ENCODE measurements at regions not wholly inside any gene's neighbourhood (a gene's known extent, or its start where the extent isn't known, plus 50 kb on each side); places are given as distances from the start of the nearest gene placed in this dataset.

- DNase-seq (ENCODE audit: low spot score), result no peak
- no peak for TF ChIP-seq CTCF (IDR thresholded peaks at IDR 0.05)
- H3K27me3 ChIP-seq (replicated peaks; ENCODE audit: insufficient read depth), result no peaks in the 10 kb centered on the region
- H3K4me1 ChIP-seq (ENCODE audit: control insufficient read depth in 1 of 2, low read depth in 2 of 2), result no peaks in the 10 kb centered on the region
- no peak for ATAC-seq (ENCODE audit: insufficient number of reproducible peaks, low FRiP score, low read depth)
- no peaks in the 10 kb centered on the region for H3K9me3 ChIP-seq
- no peak overlapping the region for H3K4me3 ChIP-seq
- H3K36me3 ChIP-seq, result no peaks in the 10 kb centered on the region
- no peak overlapping the region for H3K27ac ChIP-seq
These were observed 1056.3 kb upstream of the EEF2KMT start for GRCh38 chr16:6153901-6154300.

- no peak for DNase-seq (ENCODE audit: low spot score)
- Histone ChIP-seq H3K36me3 (no peaks in the 10 kb centered on the region), H3K27me3 (replicated peaks; ENCODE audit: insufficient read depth) (no peaks in the 10 kb centered on the region), H3K4me1 (ENCODE audit: control insufficient read depth in 1 of 2, low read depth in 2 of 2) (no peaks in the 10 kb centered on the region), H3K9me3 (no peaks in the 10 kb centered on the region), H3K4me3 (no peak overlapping the region), H3K27ac (no peak overlapping the region)
- no peak for ATAC-seq (ENCODE audit: insufficient number of reproducible peaks, low FRiP score, low read depth)
- no peak for TF ChIP-seq CTCF (IDR thresholded peaks at IDR 0.05)
These were observed 1051.4 kb upstream of the EEF2KMT start for GRCh38 chr16:6149031-6149430.

GRCh38 chr16:6148361-6148760, 1050.8 kb upstream of the EEF2KMT start:
- no peak for ATAC-seq (ENCODE audit: insufficient number of reproducible peaks, low FRiP score, low read depth)

GRCh38 chr16:6146874-6147425, 1049.4 kb upstream of the EEF2KMT start:
- H3K27me3 ChIP-seq (replicated peaks; ENCODE audit: insufficient read depth), result no peaks in the 10 kb centered on the region
- H3K4me1 ChIP-seq (ENCODE audit: control insufficient read depth in 1 of 2, low read depth in 2 of 2), result no peaks in the 10 kb centered on the region
- ATAC-seq (ENCODE audit: insufficient number of reproducible peaks, low FRiP score, low read depth) (no peak), DNase-seq (ENCODE audit: low spot score) (no peak)
- H3K27ac ChIP-seq, result no peak overlapping the region
- H3K36me3 ChIP-seq, result no peaks in the 10 kb centered on the region
- TF ChIP-seq CTCF (IDR thresholded peaks at IDR 0.05), result no peak
- H3K4me3 ChIP-seq, result no peak overlapping the region
- H3K9me3 ChIP-seq, result no peaks in the 10 kb centered on the region

More at GRCh38 chr16:6148361-6148760, 1050.8 kb upstream of the EEF2KMT start:
- H3K27me3 ChIP-seq (replicated peaks; ENCODE audit: insufficient read depth), result no peaks in the 10 kb centered on the region
- no peak overlapping the region for H3K27ac ChIP-seq
- H3K36me3 ChIP-seq, result no peaks in the 10 kb centered on the region
- DNase-seq (ENCODE audit: low spot score), result no peak
- no peak for TF ChIP-seq CTCF (IDR thresholded peaks at IDR 0.05)
- H3K9me3 ChIP-seq, result no peaks in the 10 kb centered on the region
- no peak overlapping the region for H3K4me3 ChIP-seq
- no peaks in the 10 kb centered on the region for H3K4me1 ChIP-seq (ENCODE audit: control insufficient read depth in 1 of 2, low read depth in 2 of 2)

GRCh38 chr16:6146356-6146755, 1048.8 kb upstream of the EEF2KMT start:
- no peaks in the 10 kb centered on the region for H3K27me3 ChIP-seq (replicated peaks; ENCODE audit: insufficient read depth)
- no peaks in the 10 kb centered on the region for H3K9me3 ChIP-seq
- H3K4me1 ChIP-seq (ENCODE audit: control insufficient read depth in 1 of 2, low read depth in 2 of 2), result no peaks in the 10 kb centered on the region
- TF ChIP-seq CTCF (IDR thresholded peaks at IDR 0.05), result no peak
- H3K36me3 ChIP-seq, result no peaks in the 10 kb centered on the region
- no peak overlapping the region for H3K4me3 ChIP-seq
- H3K27ac ChIP-seq, result no peak overlapping the region
- ATAC-seq (ENCODE audit: insufficient number of reproducible peaks, low FRiP score, low read depth) (no peak), DNase-seq (ENCODE audit: low spot score) (no peak)

Measured in thoracic aorta (tissue), 2 donors.